ENCODE measurements at regions not wholly inside any gene's neighbourhood (a gene's known extent, or its start where the extent isn't known, plus 50 kb on each side); places are given as distances from the start of the nearest gene placed in this dataset.

DNA sequence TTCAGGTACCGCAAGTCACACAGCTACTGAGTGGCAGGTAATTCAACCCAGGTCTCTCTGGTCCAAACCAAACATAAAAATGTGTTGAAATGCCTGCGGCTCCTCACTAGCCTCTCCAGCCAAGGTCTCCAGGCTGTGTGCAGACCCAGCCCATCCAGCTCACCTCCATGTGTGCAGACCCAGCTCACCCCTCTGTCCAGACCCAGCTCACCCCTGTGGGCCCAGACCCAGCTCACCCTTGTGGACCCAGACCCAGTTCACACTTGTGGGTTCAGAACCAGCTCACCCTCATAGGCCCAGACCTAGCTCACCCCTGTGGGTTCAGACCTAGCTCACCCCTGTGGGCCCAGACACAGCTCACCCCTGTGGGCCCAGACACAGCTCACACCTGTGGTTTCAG is 188.0 kb upstream of the ADCY2 start:
- Histone ChIP-seq H3K9me3 (ENCODE audit: control insufficient read depth in 4 of 4, low read length in 3 of 4) (no peaks in the 10 kb centered on the region), H3K27me3 (ENCODE audit: control insufficient read depth in 4 of 4, insufficient read depth in 4 of 4, low read length in 3 of 4) (no peaks in the 10 kb centered on the region), H3K27ac (ENCODE audit: low read depth in 1 of 2, low read length in 2 of 2) (no peak overlapping the region), H3K4me3 (ENCODE audit: low read depth in 1 of 3, low read length in 3 of 3) (no peak overlapping the region), H3K36me3 (ENCODE audit: control insufficient read depth in 4 of 4, insufficient read depth in 3 of 4, low read depth in 1 of 4, low read length in 3 of 4) (no peaks in the 10 kb centered on the region), H3K4me1 (ENCODE audit: control insufficient read depth in 4 of 4, insufficient read depth in 4 of 4, low read length in 3 of 4) (no peaks in the 10 kb centered on the region), H3K9ac (ENCODE audit: low read depth in 1 of 2, low read length in 2 of 2) (no peak overlapping the region)
- TF ChIP-seq HNF4G (IDR thresholded peaks at IDR 0.05) = no peak
- no peak for TF ChIP-seq EGR1 (IDR thresholded peaks at IDR 0.05; ENCODE audit: low read depth in 2 of 2)
- no peak for TF ChIP-seq NR2F2 (IDR thresholded peaks at IDR 0.05)
- TF ChIP-seq YY1 (IDR thresholded peaks at IDR 0.05) = no peak
- no peak for DNase-seq (ENCODE audit: low spot score)
- WGBS = 77% methylated on average over 2 of the region's 2 CpGs

- 67% methylated on average over 5 of the region's 5 CpGs for WGBS
- Histone ChIP-seq H3K4me1 (ENCODE audit: control insufficient read depth in 4 of 4, insufficient read depth in 4 of 4, low read length in 3 of 4) (no peaks in the 10 kb centered on the region), H3K36me3 (ENCODE audit: control insufficient read depth in 4 of 4, insufficient read depth in 3 of 4, low read depth in 1 of 4, low read length in 3 of 4) (no peaks in the 10 kb centered on the region), H3K9me3 (ENCODE audit: control insufficient read depth in 4 of 4, low read length in 3 of 4) (no peaks in the 10 kb centered on the region), H3K9ac (ENCODE audit: low read depth in 1 of 2, low read length in 2 of 2) (no peak overlapping the region), H3K27me3 (ENCODE audit: control insufficient read depth in 4 of 4, insufficient read depth in 4 of 4, low read length in 3 of 4) (no peaks in the 10 kb centered on the region), H3K4me3 (ENCODE audit: low read depth in 1 of 3, low read length in 3 of 3) (no peak overlapping the region), H3K27ac (ENCODE audit: low read depth in 1 of 2, low read length in 2 of 2) (no peak overlapping the region)
- TF ChIP-seq JUND (IDR thresholded peaks at IDR 0.05) (no peak), ATF3 (IDR thresholded peaks at IDR 0.05) (no peak), MAX (IDR thresholded peaks at IDR 0.05) (no peak), CTCF (IDR thresholded peaks at IDR 0.05; ENCODE audit: low read depth, low read length, missing input control) (no peak), EGR1 (IDR thresholded peaks at IDR 0.05; ENCODE audit: low read depth in 2 of 2) (no peak), RAD21 (IDR thresholded peaks at IDR 0.05) (no peak), ZBTB33 (IDR thresholded peaks at IDR 0.05) (no peak), HNF4A (conservative IDR thresholded peaks at IDR 0.05) (no peak), SP1 (IDR thresholded peaks at IDR 0.05) (no peak), GABPA (IDR thresholded peaks at IDR 0.05 in 1 of 2, conservative IDR thresholded peaks at IDR 0.05 in 1 of 2) (no peak), NR2F2 (IDR thresholded peaks at IDR 0.05) (no peak), RXRA (IDR thresholded peaks at IDR 0.05) (no peak), FOXA1 (IDR thresholded peaks at IDR 0.05) (no peak), YY1 (IDR thresholded peaks at IDR 0.05) (no peak), FOXA2 (IDR thresholded peaks at IDR 0.05) (no peak), TAF1 (conservative IDR thresholded peaks at IDR 0.05) (no peak)
- TF ChIP-seq, protein P1, sequence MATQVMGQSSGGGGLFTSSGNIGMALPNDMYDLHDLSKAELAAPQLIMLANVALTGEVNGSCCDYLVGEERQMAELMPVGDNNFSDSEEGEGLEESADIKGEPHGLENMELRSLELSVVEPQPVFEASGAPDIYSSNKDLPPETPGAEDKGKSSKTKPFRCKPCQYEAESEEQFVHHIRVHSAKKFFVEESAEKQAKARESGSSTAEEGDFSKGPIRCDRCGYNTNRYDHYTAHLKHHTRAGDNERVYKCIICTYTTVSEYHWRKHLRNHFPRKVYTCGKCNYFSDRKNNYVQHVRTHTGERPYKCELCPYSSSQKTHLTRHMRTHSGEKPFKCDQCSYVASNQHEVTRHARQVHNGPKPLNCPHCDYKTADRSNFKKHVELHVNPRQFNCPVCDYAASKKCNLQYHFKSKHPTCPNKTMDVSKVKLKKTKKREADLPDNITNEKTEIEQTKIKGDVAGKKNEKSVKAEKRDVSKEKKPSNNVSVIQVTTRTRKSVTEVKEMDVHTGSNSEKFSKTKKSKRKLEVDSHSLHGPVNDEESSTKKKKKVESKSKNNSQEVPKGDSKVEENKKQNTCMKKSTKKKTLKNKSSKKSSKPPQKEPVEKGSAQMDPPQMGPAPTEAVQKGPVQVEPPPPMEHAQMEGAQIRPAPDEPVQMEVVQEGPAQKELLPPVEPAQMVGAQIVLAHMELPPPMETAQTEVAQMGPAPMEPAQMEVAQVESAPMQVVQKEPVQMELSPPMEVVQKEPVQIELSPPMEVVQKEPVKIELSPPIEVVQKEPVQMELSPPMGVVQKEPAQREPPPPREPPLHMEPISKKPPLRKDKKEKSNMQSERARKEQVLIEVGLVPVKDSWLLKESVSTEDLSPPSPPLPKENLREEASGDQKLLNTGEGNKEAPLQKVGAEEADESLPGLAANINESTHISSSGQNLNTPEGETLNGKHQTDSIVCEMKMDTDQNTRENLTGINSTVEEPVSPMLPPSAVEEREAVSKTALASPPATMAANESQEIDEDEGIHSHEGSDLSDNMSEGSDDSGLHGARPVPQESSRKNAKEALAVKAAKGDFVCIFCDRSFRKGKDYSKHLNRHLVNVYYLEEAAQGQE (IDR thresholded peaks at IDR 0.05) = no peak
- no peak for DNase-seq (ENCODE audit: low spot score)
These were observed 187.0 kb upstream of the ADCY2 start for GRCh38 chr5:7208938-7209337.

Measured in liver (tissue), 8 donors.